Adrenal gland (tissue), 5 donors: ENCODE measurements at regions not wholly inside any gene's neighbourhood (a gene's known extent, or its start where the extent isn't known, plus 50 kb on each side); places are given as distances from the start of the nearest gene placed in this dataset.

Experiments
- CTCF ChIP-seq, 6 experiments: fragments of 450-650 bp in 4 of 6; fragments of 200-600 bp in 2 of 6; sonication (generic) in 1 of 6; IDR thresholded peaks; 1 replicate in 5 of 6; 2 replicates in 1 of 6; pipeline versions ENCODE4 v1.5.1 to v1.8.0; 2016 to 2021; ENCODE audit warnings: antibody characterized with exemption in 6 of 6, mild to moderate bottlenecking in 2 of 6, moderate library complexity in 1 of 6
- POLR2A ChIP-seq, 2 donors: fragments of 450-650 bp; IDR thresholded peaks; one replicate each; pipeline ENCODE4 v1.6.1; 2017; ENCODE audit warnings: antibody characterized with exemption in 2 of 2, mild to moderate bottlenecking in 2 of 2, moderate library complexity in 1 of 2
- donor health status: DM: no; HTN: no; CAD: no.

GRCh38 chrX:152079768-152080167 lies 58.6 kb downstream of the MAGEA10 start:
- no peak for TF ChIP-seq CTCF (IDR thresholded peaks at IDR 0.05)
- no peak for TF ChIP-seq POLR2A (IDR thresholded peaks at IDR 0.05)
